MCF 10A (cell line): ENCODE measurements at regions not wholly inside any gene's neighbourhood (a gene's known extent, or its start where the extent isn't known, plus 50 kb on each side); places are given as distances from the start of the nearest gene placed in this dataset.
"Not testable (repeated sequence)": the region's sequence is repeated elsewhere in the genome, so short reads cannot be mapped to it uniquely, and the experiment has no call there.

Experiments used
- BruUV-seq: library from RNA; stranded (reverse); fragments of 400-500 nt; replicated peaks from 2 replicates; lab custom pipeline; 2021; lab: Mats Ljungman, UMichigan
- CTCF ChIA-PET: fragments of 300-600 bp; sonication (Branson Sonifier 250); formaldehyde crosslinking; extraction: SDS; loops from one replicate; lab custom pipeline; 2021; ENCODE audit warnings: antibody characterized with exemption, inconsistent platforms; lab: Yijun Ruan, JAX
- POLR2A ChIA-PET: fragments of 300-600, 350-650 bp; sonication (Branson Sonifier 250); formaldehyde crosslinking; extraction: SDS; loops from one replicate; lab custom pipeline; 2020; ENCODE audit warnings: antibody characterized with exemption, inconsistent platforms; lab: Yijun Ruan, JAX
- DNase-seq: peaks from one replicate; pipeline ENCODE4 v3.0.0-alpha.2; 2018; ENCODE audit not compliant: unreplicated experiment
- H3K27ac Mint-ChIP-seq: one replicate; pipeline ENCODE4 v1.8.0; 2022; ENCODE audit warnings: mild to moderate bottlenecking, low read depth, mixed read lengths; ENCODE audit not compliant: unreplicated experiment
- H3K27me3 Mint-ChIP-seq: one replicate; pipeline ENCODE4 v1.8.0; 2022; ENCODE audit warnings: mixed read lengths; ENCODE audit not compliant: insufficient read depth, unreplicated experiment
- H3K36me3 Mint-ChIP-seq: one replicate; pipeline ENCODE4 v1.8.0; 2022; ENCODE audit warnings: mild to moderate bottlenecking, moderate library complexity, mixed read lengths; ENCODE audit not compliant: insufficient read depth, unreplicated experiment
- H3K4me1 Mint-ChIP-seq: one replicate; pipeline ENCODE4 v1.8.0; 2022; ENCODE audit warnings: mixed read lengths; ENCODE audit not compliant: insufficient read depth, unreplicated experiment
- H3K4me3 Mint-ChIP-seq: one replicate; pipeline ENCODE4 v1.8.0; 2022; ENCODE audit warnings: mild to moderate bottlenecking, moderate library complexity, mixed read lengths; ENCODE audit not compliant: unreplicated experiment
- H3K9me3 Mint-ChIP-seq: one replicate; pipeline ENCODE4 v1.8.0; 2022; ENCODE audit warnings: mixed read lengths; ENCODE audit not compliant: unreplicated experiment
- CTCF ChIP-seq: fragments of 200-600 bp; IDR thresholded peaks from one replicate; pipeline ENCODE4 v1.8.0; 2022; ENCODE audit warnings: antibody characterized with exemption, mild to moderate bottlenecking; ENCODE audit not compliant: unreplicated experiment
- intact Hi-C: fragments of 100-400 bp; cut with micrococcal nuclease; formaldehyde crosslinking; loops from 2 replicates; pipeline ENCODE4 v1.14.1; 2022

GRCh38 chr4:45215976-45216542 lies 489.7 kb upstream of the GNPDA2 start:
- DNase-seq = no peak
- POLR2A ChIA-PET = interaction anchor here (0.7 kb wide), 1 partner anchor 119 kb away, joined by 3 read pairs; no protein-coding TSS in a partner anchor

GRCh38 chr4:45208476-45208875 lies 482.1 kb upstream of the GNPDA2 start:
- not testable (repeated sequence) for H3K27me3 Mint-ChIP-seq

More at GRCh38 chr4:45215976-45216542, 489.7 kb upstream of the GNPDA2 start:
- intact Hi-C loops = no loop called here
- Mint-ChIP-seq H3K4me3 (no peak overlapping the region), H3K27me3 (no peaks in the 10 kb centered on the region), H3K27ac (no peak overlapping the region), H3K4me1 (peaks cover 5% of the 10 kb centered on the region), H3K36me3 (no peaks in the 10 kb centered on the region), H3K9me3 (no peaks in the 10 kb centered on the region)
- no peak for TF ChIP-seq CTCF
- CTCF ChIA-PET = interaction anchor here (0.7 to 0.9 kb wide), 2 partner anchors 11 to 95 kb away, joined by 3 to 5 read pairs; no protein-coding TSS in a partner anchor
- no TSS peak for BruUV-seq

GRCh38 chr4:45207864-45208331 lies 481.5 kb upstream of the GNPDA2 start:
- intact Hi-C loops, H3K36me3 Mint-ChIP-seq, BruUV-seq, CTCF ChIA-PET, DNase-seq, POLR2A ChIA-PET, H3K4me3 Mint-ChIP-seq, H3K27me3 Mint-ChIP-seq, H3K4me1 Mint-ChIP-seq, H3K27ac Mint-ChIP-seq: not testable (repeated sequence)
- peaks cover 12% of the 10 kb centered on the region for H3K9me3 Mint-ChIP-seq

More at GRCh38 chr4:45208476-45208875, 482.1 kb upstream of the GNPDA2 start:
- POLR2A ChIA-PET, H3K27ac Mint-ChIP-seq, CTCF ChIA-PET, DNase-seq, H3K4me1 Mint-ChIP-seq, intact Hi-C loops, H3K36me3 Mint-ChIP-seq, H3K4me3 Mint-ChIP-seq, BruUV-seq: not testable (repeated sequence)
- peaks cover 12% of the 10 kb centered on the region for H3K9me3 Mint-ChIP-seq

- H3K4me3 Mint-ChIP-seq, H3K36me3 Mint-ChIP-seq, intact Hi-C loops, POLR2A ChIA-PET, H3K4me1 Mint-ChIP-seq, BruUV-seq, DNase-seq, CTCF ChIA-PET, H3K27ac Mint-ChIP-seq, H3K27me3 Mint-ChIP-seq: not testable (repeated sequence)
- peaks cover 12% of the 10 kb centered on the region for H3K9me3 Mint-ChIP-seq
Measured at GRCh38 chr4:45207241-45207863, 481.0 kb upstream of the GNPDA2 start.

- no peaks in the 10 kb centered on the region for H3K27me3 Mint-ChIP-seq
- no peak overlapping the region for H3K4me3 Mint-ChIP-seq
- TF ChIP-seq CTCF = no peak
- H3K4me1 Mint-ChIP-seq = no peaks in the 10 kb centered on the region
- H3K27ac Mint-ChIP-seq = no peak overlapping the region
- CTCF ChIA-PET = no interaction called here
- no TSS peak for BruUV-seq
- H3K36me3 Mint-ChIP-seq = no peaks in the 10 kb centered on the region
- no peaks in the 10 kb centered on the region for H3K9me3 Mint-ChIP-seq
- DNase-seq = no peak
- POLR2A ChIA-PET = no interaction called here
- intact Hi-C loops = no loop called here
Measured at GRCh38 chr4:45199736-45200135, 473.4 kb upstream of the GNPDA2 start.
